ENCODE measurements at regions not wholly inside any gene's neighbourhood (a gene's known extent, or its start where the extent isn't known, plus 50 kb on each side); places are given as distances from the start of the nearest gene placed in this dataset.

GRCh38 chr3:64837126-64837738, 149.4 kb upstream of the ADAMTS9 start:
- no peak overlapping the region for H2AFZ ChIP-seq (ENCODE audit: low read depth)
- H3K4me1 ChIP-seq (ENCODE audit: control insufficient read depth in 1 of 2, insufficient read depth in 2 of 2, low read depth in 1 of 2, low read length in 1 of 2) = peaks cover 0 to 2% of the 10 kb centered on the region in 2 experiments; a peak in 2 of 4 replicates
- H3K9me2 ChIP-seq = no peaks in the 10 kb centered on the region
- POLR2A ChIA-PET = no interaction called here
- no peak for DNase-seq
- no peak overlapping the region for H3K9ac ChIP-seq
- H3K9me3 ChIP-seq = no peaks in the 10 kb centered on the region
- H3K27ac ChIP-seq (ENCODE audit: low read depth in 2 of 2, low read length in 1 of 2) = no peak overlapping the region; a peak in 1 of 4 replicates
- H4K20me1 ChIP-seq (ENCODE audit: insufficient read depth) = no peaks in the 10 kb centered on the region
- no peaks in the 10 kb centered on the region for H3K79me2 ChIP-seq (ENCODE audit: insufficient read depth)
- H3K27me3 ChIP-seq (ENCODE audit: insufficient read depth) = no peaks in the 10 kb centered on the region
- H3K4me2 ChIP-seq = no peak overlapping the region
- CTCF ChIA-PET = no interaction called here
- H3K4me3 ChIP-seq (ENCODE audit: low read depth in 2 of 2, low read length in 1 of 2) = no peak overlapping the region
- WGBS (ENCODE audit: low lambda C conversion rate) = 74% methylated on average over 2 of the region's 2 CpGs
- H3F3A ChIP-seq (replicated peaks; ENCODE audit: insufficient read depth) = no peaks in the 10 kb centered on the region
- TF ChIP-seq YY1 (IDR thresholded peaks at IDR 0.05; ENCODE audit: low read depth) (no peak), REST (IDR thresholded peaks at IDR 0.05; ENCODE audit: low read depth, low read length) (no peak), POLR2AphosphoS5 (IDR thresholded peaks at IDR 0.05; ENCODE audit: low read depth, low read length) (no peak), NFIC (IDR thresholded peaks at IDR 0.05; ENCODE audit: borderline replicate concordance) (no peak), NRF1 (IDR thresholded peaks at IDR 0.05; ENCODE audit: low read depth, low read length) (no peak), EZH2phosphoT487 (IDR thresholded peaks at IDR 0.05; ENCODE audit: borderline replicate concordance, low read depth) (no peak), ELF1 (IDR thresholded peaks at IDR 0.05) (no peak)
- H3K36me3 ChIP-seq (replicated peaks in 1 of 2; ENCODE audit: control insufficient read depth in 1 of 2, insufficient read depth in 2 of 2, low read length in 1 of 2) = no peaks in the 10 kb centered on the region

GRCh38 chr3:64836097-64836496, 148.3 kb upstream of the ADAMTS9 start:
- Histone ChIP-seq H3K4me3 (ENCODE audit: low read depth in 2 of 2, low read length in 1 of 2) (no peak overlapping the region), H3K9ac (no peak overlapping the region), H2AFZ (ENCODE audit: low read depth) (no peak overlapping the region), H3K79me2 (ENCODE audit: insufficient read depth) (no peaks in the 10 kb centered on the region), H3K4me1 (ENCODE audit: control insufficient read depth in 1 of 2, insufficient read depth in 2 of 2, low read depth in 1 of 2, low read length in 1 of 2) (peaks cover 0 to 2% of the 10 kb centered on the region in 2 experiments; a peak in 2 of 4 replicates), H3K27me3 (ENCODE audit: insufficient read depth) (no peaks in the 10 kb centered on the region), H3K27ac (ENCODE audit: low read depth in 2 of 2, low read length in 1 of 2) (no peak overlapping the region), H4K20me1 (ENCODE audit: insufficient read depth) (no peaks in the 10 kb centered on the region), H3K9me2 (no peaks in the 10 kb centered on the region), H3F3A (replicated peaks; ENCODE audit: insufficient read depth) (no peaks in the 10 kb centered on the region), H3K4me2 (no peak overlapping the region), H3K36me3 (replicated peaks in 1 of 2; ENCODE audit: control insufficient read depth in 1 of 2, insufficient read depth in 2 of 2, low read length in 1 of 2) (no peaks in the 10 kb centered on the region), H3K9me3 (no peaks in the 10 kb centered on the region)
- ChIA-PET POLR2A (no interaction called here), CTCF (no interaction called here)
- DNase-seq = no peak
- 47% methylated on average over 2 of the region's 2 CpGs for WGBS (ENCODE audit: low lambda C conversion rate)
- TF ChIP-seq GATA2 (CRISPR knock-in tag; IDR thresholded peaks at IDR 0.05) (no peak), MAX (IDR thresholded peaks at IDR 0.05; ENCODE audit: low read depth) (no peak), MEF2A (IDR thresholded peaks at IDR 0.05; ENCODE audit: borderline replicate concordance, low read depth) (no peak), SIN3A (IDR thresholded peaks at IDR 0.05; ENCODE audit: borderline replicate concordance, low read depth, low read length) (no peak), NRF1 (IDR thresholded peaks at IDR 0.05; ENCODE audit: low read depth, low read length) (no peak), EP300 (IDR thresholded peaks at IDR 0.05; ENCODE audit: borderline replicate concordance in 1 of 2, low read depth in 1 of 2, low read length in 1 of 2) (no peak), FOXM1 (IDR thresholded peaks at IDR 0.05; ENCODE audit: low read depth) (no peak), YY1 (IDR thresholded peaks at IDR 0.05; ENCODE audit: low read depth) (no peak), TEAD4 (IDR thresholded peaks at IDR 0.05; ENCODE audit: borderline replicate concordance, insufficient read depth) (no peak), MXI1 (IDR thresholded peaks at IDR 0.05; ENCODE audit: low read depth, low read length) (no peak), FOSL2 (IDR thresholded peaks at IDR 0.05; ENCODE audit: borderline replicate concordance, low read depth) (no peak), USF2 (IDR thresholded peaks at IDR 0.05; ENCODE audit: borderline replicate concordance, low read depth, low read length) (no peak), POLR2AphosphoS5 (IDR thresholded peaks at IDR 0.05; ENCODE audit: low read depth, low read length) (no peak), REST (IDR thresholded peaks at IDR 0.05; ENCODE audit: low read depth, low read length) (no peak), RAD21 (IDR thresholded peaks at IDR 0.05; ENCODE audit: low read length) (no peak), NFIC (IDR thresholded peaks at IDR 0.05; ENCODE audit: borderline replicate concordance) (no peak)
